ENCODE measurements at regions not wholly inside any gene's neighbourhood (a gene's known extent, or its start where the extent isn't known, plus 50 kb on each side); places are given as distances from the start of the nearest gene placed in this dataset.

- H3K4me3 ChIP-seq (ENCODE audit: low read depth, low read length): no peak overlapping the region
- DNase-seq (ENCODE audit: low read depth): no peak
- no peak for TF ChIP-seq CTCF (IDR thresholded peaks at IDR 0.05; ENCODE audit: insufficient read depth, low read length)
Observed at GRCh38 chr4:58553031-58553430, 1442.8 kb upstream of the IGFBP7 start.

- no peak for TF ChIP-seq CTCF (IDR thresholded peaks at IDR 0.05; ENCODE audit: insufficient read depth, low read length)
- DNase-seq (ENCODE audit: low read depth): no peak
- H3K4me3 ChIP-seq (ENCODE audit: low read depth, low read length): no peak overlapping the region
Observed at GRCh38 chr4:58551676-58552075, 1441.5 kb upstream of the IGFBP7 start.

- no peak overlapping the region for H3K4me3 ChIP-seq (ENCODE audit: low read depth, low read length)
- no peak for TF ChIP-seq CTCF (IDR thresholded peaks at IDR 0.05; ENCODE audit: insufficient read depth, low read length)
- no peak for DNase-seq (ENCODE audit: low read depth)
Observed at GRCh38 chr4:58543465-58543864, 1433.3 kb upstream of the IGFBP7 start.

- no peak overlapping the region for H3K4me3 ChIP-seq (ENCODE audit: low read depth, low read length)
- DNase-seq (ENCODE audit: low read depth): no peak
- TF ChIP-seq CTCF (IDR thresholded peaks at IDR 0.05; ENCODE audit: insufficient read depth, low read length): no peak
Observed at GRCh38 chr4:58541926-58542325, 1431.7 kb upstream of the IGFBP7 start.

GRCh38 chr4:58522765-58523382 is 1412.7 kb upstream of the IGFBP7 start:
- no peak for DNase-seq (ENCODE audit: low read depth)
- H3K4me3 ChIP-seq (ENCODE audit: low read depth, low read length): no peak overlapping the region
- no peak for TF ChIP-seq CTCF (IDR thresholded peaks at IDR 0.05; ENCODE audit: insufficient read depth, low read length)

- no peak overlapping the region for H3K4me3 ChIP-seq (ENCODE audit: low read depth, low read length)
- no peak for TF ChIP-seq CTCF (IDR thresholded peaks at IDR 0.05; ENCODE audit: insufficient read depth, low read length)
- no peak for DNase-seq (ENCODE audit: low read depth)
Observed at GRCh38 chr4:58515226-58515625, 1405.0 kb upstream of the IGFBP7 start.

- DNase-seq (ENCODE audit: low read depth): no peak
- no peak overlapping the region for H3K4me3 ChIP-seq (ENCODE audit: low read depth, low read length)
- no peak for TF ChIP-seq CTCF (IDR thresholded peaks at IDR 0.05; ENCODE audit: insufficient read depth, low read length)
Observed at GRCh38 chr4:58514299-58514698, 1404.1 kb upstream of the IGFBP7 start.
